ENCODE measurements at regions not wholly inside any gene's neighbourhood (a gene's known extent, or its start where the extent isn't known, plus 50 kb on each side); places are given as distances from the start of the nearest gene placed in this dataset.
"Not testable (repeated sequence)": the region's sequence is repeated elsewhere in the genome, so short reads cannot be mapped to it uniquely, and the experiment has no call there.

DNA sequence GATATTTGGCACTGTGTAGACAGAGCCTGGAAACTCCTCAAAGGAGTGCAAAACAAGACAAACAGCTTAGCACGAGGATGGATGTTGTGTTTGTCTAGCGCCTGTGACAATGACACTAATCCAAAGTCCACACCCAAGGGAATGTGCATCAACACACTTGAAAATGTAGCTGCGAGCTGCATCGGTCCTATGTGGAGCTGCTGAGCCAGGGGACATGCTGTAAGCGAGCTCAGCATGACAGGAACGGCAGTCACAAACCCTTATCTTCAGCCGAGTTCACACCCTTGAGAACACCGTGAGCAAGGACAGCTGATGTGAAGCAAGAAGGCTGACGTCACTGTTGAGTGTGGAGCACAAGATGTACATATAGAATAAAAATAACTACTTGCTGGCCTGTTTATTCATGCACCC is 684.3 kb downstream of the QKI start:
- DNase-seq, result no peak

- DNase-seq, result peak; percentile 71
These were observed 683.3 kb downstream of the QKI start for GRCh38 chr6:164097551-164098398.

DNA sequence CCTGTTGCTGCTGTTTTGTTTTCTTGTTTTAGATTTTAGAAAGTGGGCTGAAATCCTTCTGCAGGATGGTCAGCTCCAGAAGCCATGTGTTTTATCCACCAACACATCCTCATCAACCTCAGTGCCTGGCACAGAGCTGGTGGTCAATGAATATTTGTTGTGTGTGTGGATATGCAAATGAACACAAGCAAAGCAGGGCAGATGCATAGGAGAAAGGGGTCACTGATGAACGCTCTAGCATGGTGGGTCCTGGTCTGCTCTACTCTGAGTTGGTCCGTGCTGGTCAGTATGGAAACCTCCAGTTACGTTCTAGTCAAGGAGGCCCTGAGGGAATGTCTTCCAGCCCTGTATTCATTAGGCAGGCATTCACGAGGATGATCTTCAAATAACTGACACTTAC is 682.5 kb downstream of the QKI start:
- DNase-seq, result no peak

DNA sequence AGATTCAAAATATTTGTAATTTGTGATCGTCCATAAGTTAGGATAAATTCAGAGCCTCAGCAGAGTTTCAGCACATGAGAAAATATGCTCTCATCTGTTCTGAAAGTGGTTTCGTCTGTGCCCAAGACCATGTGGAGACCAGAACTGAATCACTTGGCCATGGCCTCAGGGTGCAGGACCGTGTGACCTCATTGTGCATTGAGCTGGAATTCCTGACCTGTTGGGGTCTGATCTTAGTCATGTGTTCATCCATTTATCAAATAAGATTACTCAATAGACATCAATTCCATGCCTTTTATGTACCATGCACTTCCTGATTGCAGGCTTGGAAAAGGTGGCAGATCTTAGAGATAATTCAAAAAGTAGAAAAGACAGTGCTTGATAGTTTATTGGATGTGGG is 680.5 kb downstream of the QKI start:
- no peak for DNase-seq

- DNase-seq, result no peak
These were observed 673.4 kb downstream of the QKI start for GRCh38 chr6:164087870-164088269.

DNA sequence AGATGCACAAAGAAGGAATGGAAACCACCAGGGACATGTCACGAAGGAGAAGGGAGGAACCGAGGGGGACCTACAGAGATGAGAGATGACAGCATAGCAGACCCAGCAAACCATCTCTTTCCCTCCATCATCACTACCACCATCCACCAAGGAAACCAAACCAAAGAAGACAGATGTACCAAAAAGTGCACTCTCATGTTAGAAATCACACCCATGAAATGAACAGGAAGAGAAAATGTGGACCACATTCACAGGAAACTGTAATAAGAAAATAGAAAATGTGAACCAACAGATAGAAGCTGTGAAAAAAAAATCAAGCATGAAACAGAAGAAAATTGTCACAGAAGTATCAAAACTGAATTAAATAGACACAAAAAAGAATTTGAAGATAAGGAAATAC is 672.7 kb downstream of the QKI start:
- DNase-seq, result no peak

- no peak for DNase-seq
These were observed 671.8 kb downstream of the QKI start for GRCh38 chr6:164086076-164086887.

GRCh38 chr6:164085091-164086075 is 670.9 kb downstream of the QKI start:
- DNase-seq, result peak; percentile 95

DNA sequence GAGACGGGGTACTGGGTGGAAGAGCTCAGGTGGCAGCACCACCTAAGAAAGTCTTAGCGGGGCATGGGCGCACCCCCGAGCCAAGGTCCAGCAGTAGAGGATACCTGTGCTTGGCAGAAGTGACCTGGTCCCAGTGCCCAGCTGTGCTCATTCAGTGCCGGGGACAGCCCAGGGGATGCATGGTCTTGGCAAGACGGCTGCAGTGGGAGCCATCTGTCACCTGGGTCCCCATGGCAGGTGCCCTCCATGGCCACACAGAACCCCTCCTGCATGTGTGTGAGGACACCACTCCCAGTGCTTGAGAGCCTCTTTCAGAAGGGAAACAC is 664.7 kb downstream of the QKI start:
- no peak for DNase-seq

DNA sequence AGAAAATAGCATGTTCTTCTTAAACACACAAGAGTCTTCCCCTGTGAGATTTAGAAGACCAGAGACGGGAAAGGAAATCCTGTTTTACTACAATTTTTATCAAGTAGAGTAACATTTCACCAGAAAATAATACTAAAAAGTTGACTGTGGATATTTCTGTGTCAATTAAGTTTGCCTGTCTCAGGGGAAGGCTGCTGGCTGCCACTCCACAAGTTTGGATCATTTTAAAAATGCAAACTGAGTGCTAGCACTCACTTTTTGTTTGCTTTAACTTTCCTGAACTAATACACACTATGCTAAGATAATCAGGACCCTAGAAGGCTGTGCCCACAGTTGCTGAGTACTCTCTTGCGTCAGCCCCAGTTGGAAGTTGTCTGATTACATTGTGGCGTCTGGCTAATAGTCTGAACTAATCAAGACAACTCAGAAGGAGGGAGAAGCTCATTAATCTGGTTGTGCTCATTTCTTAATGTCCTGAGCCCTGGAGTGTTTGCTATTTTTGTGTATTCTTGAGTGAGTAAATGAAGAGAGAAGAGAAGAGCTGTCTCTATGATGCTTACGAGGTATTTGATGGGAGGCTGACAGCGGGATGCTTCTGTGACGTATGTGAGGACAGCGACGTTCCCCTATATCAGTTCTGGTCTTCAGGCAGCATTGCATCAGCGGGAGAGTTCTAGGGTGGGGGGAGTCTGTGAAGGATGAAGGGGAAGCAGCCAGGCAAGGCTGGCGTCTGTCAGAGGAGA is 664.2 kb downstream of the QKI start:
- DNase-seq, result no peak

GRCh38 chr6:164076818-164077532 is 662.5 kb downstream of the QKI start:
- not testable (repeated sequence) for DNase-seq

- DNase-seq, result no peak
These were observed 661.6 kb downstream of the QKI start for GRCh38 chr6:164075981-164076615.

DNA sequence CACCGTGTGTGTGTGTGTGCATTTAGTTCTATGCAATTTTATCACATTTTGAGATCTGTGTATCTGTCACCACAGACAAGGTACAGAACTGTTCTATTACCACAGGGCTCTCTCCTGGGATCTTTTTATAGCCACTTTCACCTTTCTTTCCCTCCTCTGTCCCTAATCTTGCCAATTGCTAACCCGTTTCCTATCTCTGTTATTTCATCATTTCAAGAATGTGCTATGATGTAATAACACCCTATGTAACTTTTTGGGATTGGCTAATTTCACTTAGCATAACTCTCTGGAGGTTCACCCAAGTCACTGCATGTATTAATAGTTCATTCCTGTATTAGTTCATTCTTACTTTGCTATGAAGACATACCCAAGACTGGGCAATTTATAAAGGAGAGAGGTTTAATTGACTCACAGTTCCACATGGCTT is 657.7 kb downstream of the QKI start:
- DNase-seq, result no peak

DNA sequence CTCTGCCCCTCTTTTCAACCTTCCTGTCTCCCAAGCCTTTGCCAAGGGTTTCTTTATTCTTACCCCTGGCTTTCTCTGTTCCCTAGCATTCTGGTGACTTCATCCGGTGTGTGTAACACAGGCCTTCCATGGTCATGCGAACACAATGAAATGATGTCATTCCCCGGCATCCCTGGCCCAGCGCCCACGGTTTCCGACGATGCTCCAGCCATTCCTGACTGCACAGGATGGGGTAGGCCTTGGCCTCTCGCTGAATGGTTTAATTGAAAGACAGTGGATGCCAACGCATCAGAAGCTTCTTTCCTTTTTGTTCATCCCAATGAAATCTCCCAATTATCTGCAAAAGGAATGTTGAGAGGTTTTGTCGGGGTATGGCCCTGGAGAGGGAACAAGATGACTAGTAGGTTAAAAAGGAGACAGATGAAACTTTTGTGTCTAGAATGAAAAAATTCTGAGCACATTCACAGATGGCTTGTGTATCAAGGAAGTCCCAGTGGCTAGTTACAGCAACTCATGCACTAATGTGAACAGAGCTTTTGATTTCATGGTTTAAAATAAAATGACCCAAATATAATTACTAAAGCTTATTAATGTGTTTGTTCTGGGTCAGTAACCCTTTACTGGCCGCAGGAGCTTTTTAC is 655.0 kb downstream of the QKI start:
- no peak for DNase-seq

- no peak for DNase-seq
These were observed 654.0 kb downstream of the QKI start for GRCh38 chr6:164068527-164068926.

- no peak for DNase-seq
These were observed 652.2 kb downstream of the QKI start for GRCh38 chr6:164066766-164067165.

DNA sequence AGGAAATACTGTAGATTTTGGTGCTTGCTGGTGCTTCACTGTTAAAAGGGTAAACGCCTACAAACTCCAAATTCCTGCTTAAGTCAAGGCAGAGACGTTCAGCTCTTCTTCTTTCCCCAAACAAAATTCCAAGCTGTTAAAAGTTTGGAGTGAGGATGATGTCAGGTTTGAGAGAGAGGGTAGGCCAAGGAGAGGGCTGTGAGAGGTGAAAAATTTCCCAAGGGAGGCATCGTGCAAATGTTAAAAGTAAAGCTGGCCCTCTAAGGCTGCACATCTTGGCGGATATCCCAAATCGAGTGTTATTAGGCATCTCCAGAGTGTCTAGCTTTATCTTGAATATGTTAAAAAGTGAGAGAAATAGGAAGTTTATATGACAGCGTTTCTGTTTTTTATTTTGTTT is 651.8 kb downstream of the QKI start:
- DNase-seq, result no peak

GRCh38 chr6:164063346-164063745 is 648.8 kb downstream of the QKI start:
- no peak for DNase-seq

GRCh38 chr6:164062872-164063271 is 648.4 kb downstream of the QKI start:
- no peak for DNase-seq

DNA sequence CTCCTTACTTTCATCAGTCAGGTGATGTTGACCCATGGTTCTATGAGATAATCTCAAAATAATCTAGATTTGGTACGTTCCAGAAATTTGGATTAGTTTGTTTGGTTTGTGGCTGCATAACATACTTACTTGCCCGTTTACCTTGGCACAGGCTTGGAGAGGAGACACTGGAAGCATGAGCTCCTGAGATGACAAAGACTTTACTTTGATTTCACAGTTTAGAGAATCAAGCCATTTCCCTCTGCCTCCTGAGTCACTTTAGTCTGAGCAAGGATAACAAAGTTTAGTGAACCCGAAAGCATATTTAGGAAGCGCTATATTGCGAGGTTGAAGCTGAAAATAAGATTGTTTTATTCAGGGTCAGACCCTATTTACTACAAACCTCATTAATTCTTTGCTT is 643.4 kb downstream of the QKI start:
- DNase-seq, result no peak

DNA sequence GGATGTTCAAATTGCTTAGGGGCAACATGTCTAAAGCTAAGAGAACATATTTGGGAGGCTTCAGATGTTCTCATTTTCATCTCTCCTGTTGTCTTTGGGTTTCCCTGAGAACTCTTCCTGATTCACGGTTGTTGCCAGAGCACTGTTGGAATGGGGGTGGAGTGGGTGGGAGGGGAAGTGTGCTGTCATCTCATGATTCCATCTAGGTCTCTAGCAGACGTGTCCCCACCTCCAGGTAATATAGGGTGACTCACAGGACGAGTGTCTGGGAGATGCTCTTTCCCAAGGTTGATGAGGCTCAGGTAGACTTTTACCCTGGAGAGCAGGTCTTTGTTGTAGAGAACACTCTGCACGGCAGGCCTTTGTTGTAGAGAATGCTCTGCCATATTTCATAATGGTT is 636.9 kb downstream of the QKI start:
- DNase-seq, result peak; percentile 86

Data from islet precursor cell (in vitro differentiated cells).